ENCODE measurements at regions not wholly inside any gene's neighbourhood (a gene's known extent, or its start where the extent isn't known, plus 50 kb on each side); places are given as distances from the start of the nearest gene placed in this dataset.

DNA sequence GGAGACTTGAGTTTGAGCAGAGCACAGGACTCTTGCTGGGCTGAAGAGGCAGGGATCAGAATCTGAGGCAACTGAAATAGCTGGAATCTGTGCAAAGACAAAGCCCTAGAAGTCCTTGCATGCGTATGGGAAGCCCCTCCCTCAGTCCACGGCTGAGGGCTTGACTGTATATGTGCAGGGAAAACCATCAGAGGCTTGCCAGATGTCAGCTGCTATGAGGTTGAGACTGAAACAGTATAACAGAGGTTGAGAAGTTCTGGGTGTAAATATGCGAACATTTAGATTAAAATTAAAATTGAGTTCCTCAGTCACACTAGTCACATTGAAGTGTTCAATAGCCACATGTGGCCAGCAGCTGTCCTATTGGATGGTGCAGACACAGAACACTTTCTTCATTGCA is 108.8 kb upstream of the NEDD9 start (continued):
- TF ChIP-seq, protein P1, sequence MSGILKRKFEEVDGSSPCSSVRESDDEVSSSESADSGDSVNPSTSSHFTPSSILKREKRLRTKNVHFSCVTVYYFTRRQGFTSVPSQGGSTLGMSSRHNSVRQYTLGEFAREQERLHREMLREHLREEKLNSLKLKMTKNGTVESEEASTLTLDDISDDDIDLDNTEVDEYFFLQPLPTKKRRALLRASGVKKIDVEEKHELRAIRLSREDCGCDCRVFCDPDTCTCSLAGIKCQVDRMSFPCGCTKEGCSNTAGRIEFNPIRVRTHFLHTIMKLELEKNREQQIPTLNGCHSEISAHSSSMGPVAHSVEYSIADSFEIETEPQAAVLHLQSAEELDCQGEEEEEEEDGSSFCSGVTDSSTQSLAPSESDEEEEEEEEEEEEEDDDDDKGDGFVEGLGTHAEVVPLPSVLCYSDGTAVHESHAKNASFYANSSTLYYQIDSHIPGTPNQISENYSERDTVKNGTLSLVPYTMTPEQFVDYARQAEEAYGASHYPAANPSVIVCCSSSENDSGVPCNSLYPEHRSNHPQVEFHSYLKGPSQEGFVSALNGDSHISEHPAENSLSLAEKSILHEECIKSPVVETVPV (CRISPR knock-in tag; IDR thresholded peaks at IDR 0.05), result no peak
- TF ChIP-seq, protein P2, sequence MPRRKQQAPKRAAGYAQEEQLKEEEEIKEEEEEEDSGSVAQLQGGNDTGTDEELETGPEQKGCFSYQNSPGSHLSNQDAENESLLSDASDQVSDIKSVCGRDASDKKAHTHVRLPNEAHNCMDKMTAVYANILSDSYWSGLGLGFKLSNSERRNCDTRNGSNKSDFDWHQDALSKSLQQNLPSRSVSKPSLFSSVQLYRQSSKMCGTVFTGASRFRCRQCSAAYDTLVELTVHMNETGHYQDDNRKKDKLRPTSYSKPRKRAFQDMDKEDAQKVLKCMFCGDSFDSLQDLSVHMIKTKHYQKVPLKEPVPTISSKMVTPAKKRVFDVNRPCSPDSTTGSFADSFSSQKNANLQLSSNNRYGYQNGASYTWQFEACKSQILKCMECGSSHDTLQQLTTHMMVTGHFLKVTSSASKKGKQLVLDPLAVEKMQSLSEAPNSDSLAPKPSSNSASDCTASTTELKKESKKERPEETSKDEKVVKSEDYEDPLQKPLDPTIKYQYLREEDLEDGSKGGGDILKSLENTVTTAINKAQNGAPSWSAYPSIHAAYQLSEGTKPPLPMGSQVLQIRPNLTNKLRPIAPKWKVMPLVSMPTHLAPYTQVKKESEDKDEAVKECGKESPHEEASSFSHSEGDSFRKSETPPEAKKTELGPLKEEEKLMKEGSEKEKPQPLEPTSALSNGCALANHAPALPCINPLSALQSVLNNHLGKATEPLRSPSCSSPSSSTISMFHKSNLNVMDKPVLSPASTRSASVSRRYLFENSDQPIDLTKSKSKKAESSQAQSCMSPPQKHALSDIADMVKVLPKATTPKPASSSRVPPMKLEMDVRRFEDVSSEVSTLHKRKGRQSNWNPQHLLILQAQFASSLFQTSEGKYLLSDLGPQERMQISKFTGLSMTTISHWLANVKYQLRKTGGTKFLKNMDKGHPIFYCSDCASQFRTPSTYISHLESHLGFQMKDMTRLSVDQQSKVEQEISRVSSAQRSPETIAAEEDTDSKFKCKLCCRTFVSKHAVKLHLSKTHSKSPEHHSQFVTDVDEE (CRISPR knock-in tag; IDR thresholded peaks at IDR 0.05), result no peak
- no peak for TF ChIP-seq SNAI2 (CRISPR knock-in tag; IDR thresholded peaks at IDR 0.05)
- TF ChIP-seq CSDC2 (CRISPR knock-in tag; IDR thresholded peaks at IDR 0.05), result no peak

DNA sequence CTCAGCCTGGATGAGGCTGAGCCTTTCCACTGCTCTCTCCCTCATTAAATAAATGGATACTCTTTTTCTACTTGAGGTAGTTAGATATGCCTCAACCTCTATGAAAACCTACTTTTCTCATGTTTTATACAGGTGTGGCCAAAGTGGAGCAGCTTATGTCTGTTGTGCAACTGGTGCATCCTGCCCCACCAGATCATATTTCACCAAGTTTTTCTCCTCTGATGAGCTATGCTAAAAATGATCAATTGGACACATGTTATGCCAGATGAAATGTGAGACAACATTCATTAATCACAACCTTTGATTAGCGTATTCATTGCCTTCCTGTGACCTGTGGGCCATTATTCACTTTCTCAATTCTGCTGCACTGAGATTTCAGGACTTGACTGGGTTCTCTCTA is 106.9 kb upstream of the NEDD9 start:
- no peak for TF ChIP-seq BACH2 (CRISPR knock-in tag; IDR thresholded peaks at IDR 0.05; ENCODE audit: borderline replicate concordance)
- no peak for TF ChIP-seq ISL1 (CRISPR knock-in tag; IDR thresholded peaks at IDR 0.05)
- no peak for TF ChIP-seq ZFP3 (CRISPR knock-in tag; IDR thresholded peaks at IDR 0.05)
- TF ChIP-seq ZNF8 (CRISPR knock-in tag; IDR thresholded peaks at IDR 0.05), result no peak
- TF ChIP-seq, protein P1 (CRISPR knock-in tag; IDR thresholded peaks at IDR 0.05), result no peak
- no peak for TF ChIP-seq PPARA (CRISPR knock-in tag; IDR thresholded peaks at IDR 0.05; ENCODE audit: borderline replicate concordance)
- TF ChIP-seq, protein P3, sequence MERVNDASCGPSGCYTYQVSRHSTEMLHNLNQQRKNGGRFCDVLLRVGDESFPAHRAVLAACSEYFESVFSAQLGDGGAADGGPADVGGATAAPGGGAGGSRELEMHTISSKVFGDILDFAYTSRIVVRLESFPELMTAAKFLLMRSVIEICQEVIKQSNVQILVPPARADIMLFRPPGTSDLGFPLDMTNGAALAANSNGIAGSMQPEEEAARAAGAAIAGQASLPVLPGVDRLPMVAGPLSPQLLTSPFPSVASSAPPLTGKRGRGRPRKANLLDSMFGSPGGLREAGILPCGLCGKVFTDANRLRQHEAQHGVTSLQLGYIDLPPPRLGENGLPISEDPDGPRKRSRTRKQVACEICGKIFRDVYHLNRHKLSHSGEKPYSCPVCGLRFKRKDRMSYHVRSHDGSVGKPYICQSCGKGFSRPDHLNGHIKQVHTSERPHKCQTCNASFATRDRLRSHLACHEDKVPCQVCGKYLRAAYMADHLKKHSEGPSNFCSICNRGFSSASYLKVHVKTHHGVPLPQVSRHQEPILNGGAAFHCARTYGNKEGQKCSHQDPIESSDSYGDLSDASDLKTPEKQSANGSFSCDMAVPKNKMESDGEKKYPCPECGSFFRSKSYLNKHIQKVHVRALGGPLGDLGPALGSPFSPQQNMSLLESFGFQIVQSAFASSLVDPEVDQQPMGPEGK (CRISPR knock-in tag; IDR thresholded peaks at IDR 0.05; ENCODE audit: borderline replicate concordance), result no peak
- no peak for TF ChIP-seq ARNTL (CRISPR knock-in tag; IDR thresholded peaks at IDR 0.05; ENCODE audit: borderline replicate concordance, low read depth)
- no peak for TF ChIP-seq ESRRG (CRISPR knock-in tag; IDR thresholded peaks at IDR 0.05)
- TF ChIP-seq ZNF70 (CRISPR knock-in tag; IDR thresholded peaks at IDR 0.05), result no peak
- no peak for TF ChIP-seq TOX (CRISPR knock-in tag; IDR thresholded peaks at IDR 0.05; ENCODE audit: borderline replicate concordance)
- TF ChIP-seq OSR1 (CRISPR knock-in tag; IDR thresholded peaks at IDR 0.05), result no peak
- TF ChIP-seq CSDC2 (CRISPR knock-in tag; IDR thresholded peaks at IDR 0.05), result no peak
- no peak for TF ChIP-seq TCF4 (CRISPR knock-in tag; IDR thresholded peaks at IDR 0.05; ENCODE audit: borderline replicate concordance)
- TF ChIP-seq GLIS3 (CRISPR knock-in tag; IDR thresholded peaks at IDR 0.05), result no peak
- TF ChIP-seq, protein P4, sequence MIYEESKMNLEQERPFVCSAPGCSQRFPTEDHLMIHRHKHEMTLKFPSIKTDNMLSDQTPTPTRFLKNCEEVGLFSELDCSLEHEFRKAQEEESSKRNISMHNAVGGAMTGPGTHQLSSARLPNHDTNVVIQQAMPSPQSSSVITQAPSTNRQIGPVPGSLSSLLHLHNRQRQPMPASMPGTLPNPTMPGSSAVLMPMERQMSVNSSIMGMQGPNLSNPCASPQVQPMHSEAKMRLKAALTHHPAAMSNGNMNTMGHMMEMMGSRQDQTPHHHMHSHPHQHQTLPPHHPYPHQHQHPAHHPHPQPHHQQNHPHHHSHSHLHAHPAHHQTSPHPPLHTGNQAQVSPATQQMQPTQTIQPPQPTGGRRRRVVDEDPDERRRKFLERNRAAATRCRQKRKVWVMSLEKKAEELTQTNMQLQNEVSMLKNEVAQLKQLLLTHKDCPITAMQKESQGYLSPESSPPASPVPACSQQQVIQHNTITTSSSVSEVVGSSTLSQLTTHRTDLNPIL (CRISPR knock-in tag; IDR thresholded peaks at IDR 0.05; ENCODE audit: low read depth), result no peak
- no peak for TF ChIP-seq ZFP30 (CRISPR knock-in tag; IDR thresholded peaks at IDR 0.05)
- no peak for TF ChIP-seq RARB (CRISPR knock-in tag; IDR thresholded peaks at IDR 0.05)
- no peak for ATAC-seq

DNA sequence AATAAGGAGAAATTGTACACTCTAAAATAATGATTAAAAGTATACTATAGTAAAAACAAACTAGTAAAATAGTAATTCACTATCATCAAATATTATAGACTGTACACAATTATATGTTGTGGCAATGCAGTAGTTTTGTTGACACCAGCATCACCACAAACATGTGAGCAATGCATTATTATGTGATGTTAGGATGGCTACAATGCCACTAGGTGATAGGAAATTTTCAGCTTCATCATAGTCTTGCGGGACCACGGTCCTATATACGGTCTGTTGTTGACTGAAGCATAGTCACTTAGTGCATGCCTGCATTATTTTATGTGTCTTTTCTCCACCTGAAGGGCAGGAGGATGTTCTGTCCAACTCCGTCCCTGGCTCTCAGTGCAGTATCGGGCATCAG is 104.8 kb upstream of the NEDD9 start:
- no peak for TF ChIP-seq ZNF8 (CRISPR knock-in tag; IDR thresholded peaks at IDR 0.05)
- TF ChIP-seq ISL1 (CRISPR knock-in tag; IDR thresholded peaks at IDR 0.05), result no peak
- no peak for TF ChIP-seq RARB (CRISPR knock-in tag; IDR thresholded peaks at IDR 0.05)
- no peak for TF ChIP-seq GLIS3 (CRISPR knock-in tag; IDR thresholded peaks at IDR 0.05)
- TF ChIP-seq ZC3H10 (CRISPR knock-in tag; IDR thresholded peaks at IDR 0.05), result no peak
- no peak for ATAC-seq

DNA sequence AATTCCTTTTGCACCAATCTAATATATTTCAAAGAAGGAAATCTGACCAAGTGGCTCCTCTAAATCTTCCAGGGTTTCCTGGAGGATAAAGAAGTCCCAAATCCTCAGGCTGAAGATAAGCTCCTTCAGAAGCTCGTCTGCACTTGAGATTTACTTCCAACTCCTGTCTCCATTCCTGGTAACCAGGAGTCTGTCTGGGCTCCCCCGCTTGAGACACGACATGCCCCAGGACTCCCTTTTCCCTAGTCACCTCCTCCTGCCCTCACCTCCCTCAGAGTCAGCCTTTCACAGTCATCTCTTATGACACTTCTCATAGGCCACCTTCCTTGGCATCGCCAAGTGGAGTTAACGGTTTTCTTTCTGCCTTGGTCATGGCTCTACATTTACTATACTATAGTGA is 103.4 kb upstream of the NEDD9 start:
- ATAC-seq, result no peak
- TF ChIP-seq PPARA (CRISPR knock-in tag; IDR thresholded peaks at IDR 0.05; ENCODE audit: borderline replicate concordance) (no peak), TCF4 (CRISPR knock-in tag; IDR thresholded peaks at IDR 0.05; ENCODE audit: borderline replicate concordance) (no peak), ZFP30 (CRISPR knock-in tag; IDR thresholded peaks at IDR 0.05) (no peak), CSDC2 (CRISPR knock-in tag; IDR thresholded peaks at IDR 0.05) (no peak), ISL1 (CRISPR knock-in tag; IDR thresholded peaks at IDR 0.05) (no peak), RARB (CRISPR knock-in tag; IDR thresholded peaks at IDR 0.05) (no peak), ARNTL (CRISPR knock-in tag; IDR thresholded peaks at IDR 0.05; ENCODE audit: borderline replicate concordance, low read depth) (no peak), BACH2 (CRISPR knock-in tag; IDR thresholded peaks at IDR 0.05; ENCODE audit: borderline replicate concordance) (no peak), OSR1 (CRISPR knock-in tag; IDR thresholded peaks at IDR 0.05) (no peak), ZNF8 (CRISPR knock-in tag; IDR thresholded peaks at IDR 0.05) (no peak)
- TF ChIP-seq, protein P2 (CRISPR knock-in tag; IDR thresholded peaks at IDR 0.05), result no peak
- TF ChIP-seq, protein P3 (CRISPR knock-in tag; IDR thresholded peaks at IDR 0.05; ENCODE audit: borderline replicate concordance), result no peak
